SU-DHL-6 (cell line): ENCODE measurements at regions not wholly inside any gene's neighbourhood (a gene's known extent, or its start where the extent isn't known, plus 50 kb on each side); places are given as distances from the start of the nearest gene placed in this dataset.

Experiments used
- EZH2phosphoT487 ChIP-seq: fragments of 200-600 bp; sonication (generic), shearing (Covaris generic); conservative IDR thresholded peaks from 2 replicates; pipeline ENCODE4 v1.6.1; 2018; ENCODE audit warnings: mild to moderate bottlenecking, antibody characterized with exemption, low read length, moderate library complexity, mixed read lengths
- TF ChIP-seq, protein P1 (sequence below): fragments of 200-600 bp; sonication (generic); IDR thresholded peaks from one replicate; pipeline ENCODE4 v1.5.1; 2017; ENCODE audit warnings: antibody characterized with exemption, mild to moderate bottlenecking, low read length, moderate library complexity; ENCODE audit not compliant: insufficient read depth, poor library complexity, severe bottlenecking

DNA sequence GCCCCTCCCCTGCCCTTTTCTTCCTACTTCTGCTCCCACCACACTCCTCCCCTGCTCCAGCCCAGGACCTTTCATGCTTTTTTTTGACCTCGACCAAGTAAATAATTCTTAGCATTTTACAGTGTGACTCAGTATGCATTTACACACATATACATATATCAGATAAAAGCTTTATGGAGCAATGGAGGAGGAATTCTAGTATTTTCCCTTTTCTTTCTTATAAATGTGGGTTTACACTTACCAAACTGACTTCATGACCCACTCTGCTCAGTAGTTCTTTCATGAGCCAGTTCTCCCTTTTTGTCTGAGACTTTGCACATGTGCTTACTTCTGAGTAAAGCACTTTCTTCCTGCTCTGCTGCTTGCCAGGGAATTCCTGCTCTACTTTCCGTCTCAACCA is 111.8 kb upstream of the H2AZ1 start:
- TF ChIP-seq, protein P1, sequence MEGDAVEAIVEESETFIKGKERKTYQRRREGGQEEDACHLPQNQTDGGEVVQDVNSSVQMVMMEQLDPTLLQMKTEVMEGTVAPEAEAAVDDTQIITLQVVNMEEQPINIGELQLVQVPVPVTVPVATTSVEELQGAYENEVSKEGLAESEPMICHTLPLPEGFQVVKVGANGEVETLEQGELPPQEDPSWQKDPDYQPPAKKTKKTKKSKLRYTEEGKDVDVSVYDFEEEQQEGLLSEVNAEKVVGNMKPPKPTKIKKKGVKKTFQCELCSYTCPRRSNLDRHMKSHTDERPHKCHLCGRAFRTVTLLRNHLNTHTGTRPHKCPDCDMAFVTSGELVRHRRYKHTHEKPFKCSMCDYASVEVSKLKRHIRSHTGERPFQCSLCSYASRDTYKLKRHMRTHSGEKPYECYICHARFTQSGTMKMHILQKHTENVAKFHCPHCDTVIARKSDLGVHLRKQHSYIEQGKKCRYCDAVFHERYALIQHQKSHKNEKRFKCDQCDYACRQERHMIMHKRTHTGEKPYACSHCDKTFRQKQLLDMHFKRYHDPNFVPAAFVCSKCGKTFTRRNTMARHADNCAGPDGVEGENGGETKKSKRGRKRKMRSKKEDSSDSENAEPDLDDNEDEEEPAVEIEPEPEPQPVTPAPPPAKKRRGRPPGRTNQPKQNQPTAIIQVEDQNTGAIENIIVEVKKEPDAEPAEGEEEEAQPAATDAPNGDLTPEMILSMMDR, result no peak
- TF ChIP-seq EZH2phosphoT487, result no peak
